ENCODE measurements at regions not wholly inside any gene's neighbourhood (a gene's known extent, or its start where the extent isn't known, plus 50 kb on each side); places are given as distances from the start of the nearest gene placed in this dataset.
"Not testable (repeated sequence)": the region's sequence is repeated elsewhere in the genome, so short reads cannot be mapped to it uniquely, and the experiment has no call there.

- no peak for DNase-seq (ENCODE audit: low read depth)
Measured at GRCh38 chr1:10940451-10940804, 72.0 kb upstream of the TARDBP start.

GRCh38 chr1:10940838-10941237 is 71.6 kb upstream of the TARDBP start:
- no peak for DNase-seq (ENCODE audit: low read depth)

DNA sequence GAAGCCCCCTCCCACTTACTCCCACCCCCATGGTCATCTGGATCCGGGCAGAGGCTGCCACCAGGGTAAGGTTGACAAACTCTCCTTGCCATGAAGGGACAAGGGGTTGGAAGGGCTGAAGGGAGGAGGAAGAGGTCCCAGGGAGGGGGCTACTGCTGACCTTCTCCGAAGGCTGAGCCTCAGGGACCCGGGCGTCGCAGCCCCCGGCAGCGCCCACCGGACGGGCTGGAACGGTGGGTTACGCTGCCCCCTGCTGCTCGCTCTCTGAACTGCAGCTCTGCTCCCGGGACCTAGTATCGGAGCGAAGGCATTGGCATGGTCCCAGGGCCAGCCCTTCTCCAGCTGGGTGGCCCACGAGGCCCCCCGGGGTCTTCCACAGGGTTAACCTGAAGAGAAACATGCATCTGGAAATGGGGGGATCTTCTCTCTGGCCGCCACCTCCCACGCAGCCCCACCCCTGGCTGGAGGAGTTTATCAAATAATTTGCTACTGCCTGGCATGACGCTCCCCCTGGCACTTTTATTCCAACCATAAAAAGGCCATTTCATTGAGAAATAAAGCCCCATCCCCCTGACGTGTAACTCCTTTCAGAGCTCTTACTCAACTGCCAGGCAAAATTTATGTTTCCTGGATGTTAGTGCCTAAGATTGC is 70.4 kb upstream of the TARDBP start:
- DNase-seq (ENCODE audit: low read depth), result peak; percentile 58

GRCh38 chr1:10942542-10942912 is 69.9 kb upstream of the TARDBP start:
- DNase-seq (ENCODE audit: low read depth), result no peak

DNA sequence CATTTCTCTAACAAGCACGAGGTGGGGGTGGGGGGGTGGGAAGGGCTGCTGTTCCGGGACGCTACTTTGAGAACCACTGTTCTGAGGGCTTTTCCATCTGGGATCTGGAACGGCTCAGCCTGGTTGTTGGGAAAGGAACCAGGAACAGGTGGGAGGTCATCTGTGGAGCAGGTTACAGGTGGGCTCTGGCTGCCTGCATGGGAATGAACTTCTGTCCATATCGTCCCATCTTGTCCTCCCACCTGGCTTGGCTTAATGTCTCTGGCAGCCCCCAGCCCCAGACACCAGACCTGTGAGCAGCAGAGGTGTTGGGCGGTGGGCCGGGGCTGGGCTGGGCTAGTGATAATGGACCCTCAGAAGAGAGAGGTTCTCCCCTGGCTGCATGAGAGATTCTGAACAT is 69.4 kb upstream of the TARDBP start:
- no peak for DNase-seq (ENCODE audit: low read depth)

- no peak for DNase-seq (ENCODE audit: low read depth)
Measured at GRCh38 chr1:10943991-10944730, 68.3 kb upstream of the TARDBP start.

DNA sequence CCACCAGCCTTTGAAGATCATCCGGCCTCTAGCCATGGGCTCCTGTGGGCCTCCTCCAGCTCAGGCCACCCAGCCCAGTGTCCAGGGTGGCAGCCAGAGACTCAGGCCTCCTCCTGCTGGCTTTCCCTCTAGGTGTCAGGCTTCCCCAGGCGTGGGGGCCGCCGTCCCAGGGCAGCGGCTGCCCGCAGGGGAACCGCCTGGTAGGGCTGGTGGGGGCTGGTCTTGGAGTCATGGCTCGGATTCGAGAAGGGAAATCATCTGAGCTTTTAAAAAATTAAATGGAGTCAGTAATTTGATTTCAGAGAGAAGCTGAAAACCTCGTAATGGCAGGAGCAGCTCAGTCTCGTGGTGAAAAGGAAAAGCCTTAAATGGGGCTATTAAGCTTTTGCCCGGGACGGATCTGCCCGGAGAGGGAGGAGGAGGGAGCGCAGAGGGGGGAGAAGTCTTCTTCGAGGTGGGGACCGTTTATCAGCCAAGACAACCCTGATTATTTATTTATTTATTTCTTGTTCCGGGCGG is 66.4 kb upstream of the TARDBP start:
- no peak for DNase-seq (ENCODE audit: low read depth)

DNA sequence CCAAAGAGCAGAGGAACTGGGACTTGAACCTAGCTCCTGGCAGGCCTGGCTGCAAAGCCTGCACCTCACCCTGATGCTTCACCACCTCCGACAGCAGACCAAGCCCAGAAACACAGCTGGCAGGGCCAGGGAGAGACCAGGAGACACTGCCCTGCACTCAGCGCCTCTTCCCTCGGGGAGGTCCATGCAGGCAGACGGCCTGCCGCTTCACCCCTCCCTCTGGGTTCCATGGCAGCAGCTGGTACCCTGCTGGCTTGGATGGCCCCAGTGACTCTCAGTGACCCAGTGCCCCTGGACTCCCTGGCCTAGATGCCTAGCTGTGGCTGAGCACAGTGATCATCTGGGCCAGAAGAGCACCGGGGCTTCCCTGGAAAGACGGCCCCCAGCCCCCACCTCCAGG is 65.3 kb upstream of the TARDBP start:
- DNase-seq (ENCODE audit: low read depth), result no peak

DNA sequence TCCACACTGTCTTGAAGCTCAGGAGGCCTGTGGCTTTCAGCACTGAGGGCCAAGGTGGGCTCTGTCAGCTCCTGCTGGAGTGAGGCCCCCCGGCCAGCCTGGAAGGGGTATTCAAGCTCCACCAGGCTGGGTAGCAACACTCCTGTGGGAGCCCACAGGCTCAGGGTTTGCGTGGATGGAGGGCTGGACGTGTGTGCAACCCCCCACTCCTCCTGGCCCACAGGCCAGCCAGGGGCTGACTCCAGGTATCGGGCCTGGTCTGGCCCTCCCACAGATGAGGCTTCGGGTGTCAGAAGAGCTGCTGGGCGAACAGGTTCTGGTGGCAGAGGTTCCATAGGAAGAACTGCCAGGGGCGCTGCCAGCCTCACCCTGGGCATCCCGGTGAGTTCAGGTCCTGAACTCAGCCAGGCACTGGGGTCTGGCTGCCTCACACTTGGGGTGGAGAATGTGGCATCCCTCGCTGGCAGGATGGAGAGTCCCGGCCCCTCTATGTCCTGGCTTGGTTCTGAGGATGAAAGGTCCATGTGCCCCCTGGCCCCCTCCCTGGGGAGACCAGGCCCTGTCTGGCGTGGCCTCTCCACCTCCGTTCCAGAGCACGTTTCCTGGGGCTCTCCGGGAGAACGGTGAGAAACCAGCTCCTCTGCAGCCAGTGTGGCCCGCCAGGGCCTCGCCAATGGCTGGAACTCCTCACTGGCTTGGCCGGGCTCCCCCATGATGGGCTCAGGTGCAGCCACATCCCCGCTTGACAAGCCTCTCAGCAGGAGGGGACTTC is 64.6 kb upstream of the TARDBP start:
- DNase-seq (ENCODE audit: low read depth), result no peak

GRCh38 chr1:10948463-10948775 is 64.0 kb upstream of the TARDBP start:
- DNase-seq (ENCODE audit: low read depth), result no peak

DNA sequence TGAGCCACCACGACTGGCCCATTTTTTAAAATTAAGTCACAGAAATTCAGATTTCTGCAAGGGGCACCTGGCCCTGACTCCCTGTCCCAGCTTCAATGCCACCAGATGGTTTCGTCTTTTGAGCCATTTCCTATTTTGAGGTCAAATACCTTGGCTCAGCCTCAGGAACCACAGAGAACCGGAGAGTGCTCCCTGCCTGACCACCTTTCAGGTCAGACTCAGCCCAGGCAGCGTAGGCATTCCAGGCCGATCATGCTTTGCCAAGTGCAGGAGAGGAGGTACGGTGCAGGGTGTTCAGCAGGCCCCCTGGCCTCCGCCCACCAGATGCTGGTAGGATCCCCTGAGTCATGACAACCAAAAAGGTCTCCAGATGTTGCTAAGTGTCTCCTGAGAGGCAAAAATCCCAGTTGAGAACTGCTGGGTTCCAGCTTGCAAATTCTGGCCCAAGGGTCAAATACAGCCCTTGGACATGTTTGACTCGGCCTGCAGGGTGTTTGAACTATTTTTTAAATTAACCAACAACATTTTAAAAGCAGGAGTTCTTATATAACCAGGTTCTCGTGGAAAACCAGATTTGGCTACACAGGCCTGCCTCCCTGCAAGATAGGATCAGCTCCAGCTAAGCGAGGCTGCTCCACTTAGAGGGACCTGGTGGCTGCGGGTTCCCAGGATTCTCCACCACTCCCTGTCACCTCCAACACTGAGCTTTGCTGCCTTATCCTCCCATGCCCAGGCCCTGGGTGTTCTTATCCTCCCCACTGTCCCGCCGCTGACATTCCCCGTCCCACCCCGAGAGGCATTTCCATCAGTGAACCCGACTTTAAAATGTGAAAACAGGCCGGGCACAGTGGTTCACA is 61.9 kb upstream of the TARDBP start:
- DNase-seq (ENCODE audit: low read depth), result no peak

- DNase-seq (ENCODE audit: low read depth), result not testable (repeated sequence)
Measured at GRCh38 chr1:10951298-10951697, 61.2 kb upstream of the TARDBP start.

DNA sequence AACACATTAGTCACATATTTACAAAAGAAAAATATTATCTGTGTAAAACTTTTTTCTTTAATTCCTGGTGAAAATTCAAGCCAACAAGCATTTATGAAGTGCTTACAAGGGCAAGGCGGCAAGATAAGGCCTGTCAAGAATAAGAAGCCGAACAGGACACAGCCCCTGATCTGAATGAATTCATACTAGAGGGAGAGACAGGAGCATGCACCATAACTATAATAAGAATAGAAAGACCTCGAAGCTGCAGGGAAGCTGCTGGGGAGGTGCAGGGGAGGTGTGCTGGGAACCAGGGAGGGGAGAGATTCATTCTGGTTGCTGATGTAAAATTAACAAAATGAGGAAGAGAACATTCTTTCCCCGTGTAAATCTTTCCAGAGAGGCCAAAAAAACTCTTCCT is 60.5 kb upstream of the TARDBP start:
- DNase-seq (ENCODE audit: low read depth), result no peak

DNA sequence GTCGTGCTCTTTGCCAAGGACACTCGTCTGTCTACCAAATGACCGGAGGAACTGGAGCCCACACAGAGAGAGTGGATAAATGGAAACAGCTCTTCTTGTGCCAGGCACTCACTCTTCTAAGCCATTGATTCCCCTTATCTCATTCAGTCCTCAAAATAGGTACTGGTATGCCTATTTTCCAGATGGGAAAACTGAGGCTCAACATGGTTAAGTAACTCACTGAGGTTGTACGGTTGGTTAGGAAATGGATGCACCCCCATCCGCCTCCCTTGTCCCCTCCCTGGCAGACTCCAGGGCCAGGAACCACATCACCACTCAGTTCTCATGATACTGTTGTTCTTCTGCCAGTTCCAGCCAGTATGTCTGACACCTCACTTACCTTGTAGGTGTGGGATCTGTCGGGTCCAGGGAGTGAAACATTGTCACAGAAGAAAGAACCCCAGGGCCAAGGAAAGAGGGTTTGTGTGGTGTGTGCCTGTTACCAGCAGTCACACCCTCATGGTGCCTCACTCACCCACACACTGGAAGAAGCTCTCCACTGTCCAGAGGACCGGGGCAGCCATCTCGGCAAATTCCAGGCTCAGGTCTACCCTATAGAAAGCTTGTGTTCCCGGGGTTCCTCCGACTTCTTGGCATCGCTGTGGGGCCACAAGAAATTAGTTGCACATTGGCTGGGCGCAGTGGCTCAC is 58.8 kb upstream of the TARDBP start:
- DNase-seq (ENCODE audit: low read depth), result no peak

DNA sequence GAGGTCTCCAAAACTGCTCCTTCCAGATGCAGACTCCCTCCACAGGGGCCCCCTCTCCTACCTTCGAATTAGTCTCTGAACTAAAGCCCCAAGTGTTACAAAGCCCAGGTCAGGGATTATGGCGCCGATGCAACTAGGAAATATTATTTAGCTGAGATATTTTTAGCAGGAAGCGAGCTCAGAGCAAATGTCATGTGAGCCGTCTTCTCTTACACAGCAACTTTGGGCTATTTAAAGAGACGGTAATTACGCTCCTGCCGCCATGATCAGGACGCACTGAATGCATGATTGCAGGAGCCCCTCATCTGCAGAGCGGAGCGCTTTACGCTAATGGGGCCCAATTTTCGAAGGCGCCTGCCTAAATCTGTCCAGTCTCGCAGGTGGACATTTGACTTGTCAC is 55.3 kb upstream of the TARDBP start:
- DNase-seq (ENCODE audit: low read depth), result no peak

DNA sequence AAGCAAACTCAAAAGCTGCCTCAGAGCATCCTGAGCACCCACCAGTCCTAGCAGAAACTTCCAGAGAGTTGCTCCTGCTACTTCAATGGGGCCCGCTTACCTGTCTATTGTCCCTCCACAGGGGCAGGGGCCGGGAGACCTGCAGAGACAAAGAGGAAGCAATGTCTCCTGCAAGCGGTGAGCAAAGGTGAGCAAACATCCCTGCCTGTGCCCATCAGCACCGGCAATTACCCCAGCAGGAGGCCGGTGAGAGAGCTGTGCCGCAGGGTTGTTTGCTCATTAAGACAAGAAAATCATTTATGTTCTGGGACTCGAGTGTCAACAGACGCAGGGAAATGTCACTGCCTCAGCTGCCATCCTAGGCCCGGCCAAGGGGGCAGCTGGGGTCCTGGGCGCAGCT is 53.8 kb upstream of the TARDBP start:
- DNase-seq (ENCODE audit: low read depth), result no peak

DNA sequence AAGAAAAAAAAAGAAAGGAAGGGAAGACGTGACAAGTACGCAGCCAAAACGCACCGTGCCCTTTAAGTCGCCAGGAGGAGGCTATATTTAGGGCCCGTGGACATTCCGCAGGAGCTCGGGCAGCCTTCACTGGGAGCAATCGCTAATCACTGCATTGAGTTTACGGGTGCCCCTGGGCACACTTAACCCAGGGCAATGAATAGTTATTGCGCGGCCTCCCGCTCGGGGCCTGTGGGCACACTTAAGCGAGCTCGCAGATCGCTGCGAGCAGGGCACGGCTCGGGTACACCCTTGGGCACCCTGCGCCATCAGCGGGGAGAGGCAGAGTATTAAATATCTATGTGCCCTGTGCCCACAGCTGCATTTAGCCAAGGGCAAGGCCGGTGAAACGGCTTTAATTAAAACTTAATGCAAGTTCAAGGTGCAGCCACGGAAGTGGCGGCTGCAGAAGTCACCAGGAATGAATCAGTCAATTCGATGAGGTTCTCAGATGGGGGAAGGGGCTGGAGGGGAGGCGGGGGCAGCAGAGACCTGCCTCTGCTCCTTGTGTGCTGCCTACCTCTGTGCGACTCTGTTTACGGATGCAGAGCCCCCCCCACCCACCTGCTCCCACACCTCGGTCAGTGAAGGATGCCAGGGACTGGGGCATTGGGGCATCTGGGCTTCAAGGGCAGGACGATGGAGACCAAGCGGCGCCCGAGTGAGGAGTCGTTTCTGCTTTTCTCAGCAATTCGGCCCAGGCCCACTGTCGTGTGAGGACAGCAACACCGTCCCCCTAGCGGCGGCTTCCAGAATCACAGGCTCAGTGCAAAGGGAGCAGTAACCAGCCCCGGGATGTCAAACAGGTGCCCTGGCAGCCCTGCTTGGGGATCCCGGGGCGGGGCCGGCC is 51.8 kb upstream of the TARDBP start:
- peak; percentile 80 for DNase-seq (ENCODE audit: low read depth)

DNA sequence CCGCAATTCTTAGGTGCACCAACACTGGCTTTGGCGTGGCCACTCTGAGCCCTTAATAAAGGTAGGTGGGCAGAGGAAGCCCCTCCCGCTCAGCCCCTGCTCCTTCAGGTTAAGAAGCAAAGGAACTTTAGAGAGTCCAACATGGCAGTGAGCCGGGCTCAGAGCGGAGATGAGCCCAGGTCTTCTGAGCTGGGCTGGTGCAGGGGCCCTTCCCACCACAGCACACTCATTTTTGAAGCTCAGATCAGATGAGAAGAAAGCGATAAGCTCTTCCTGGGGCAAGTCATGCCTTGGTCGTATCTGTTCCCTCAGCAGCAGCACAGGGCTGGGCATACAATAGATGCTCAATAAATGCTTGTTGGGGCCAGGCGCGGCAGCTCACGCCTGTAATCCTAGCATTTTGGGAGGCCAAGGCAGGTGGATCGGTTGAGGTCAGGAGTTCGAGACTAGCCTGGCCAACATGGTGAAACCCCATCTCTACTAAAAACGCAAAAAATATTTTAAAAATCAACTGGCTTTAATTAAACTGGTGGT is 51.1 kb upstream of the TARDBP start:
- DNase-seq (ENCODE audit: low read depth), result no peak

- DNase-seq (ENCODE audit: low read depth), result no peak
Measured at GRCh38 chr1:10962483-10962882, 50.0 kb upstream of the TARDBP start.
